ENCODE measurements at regions not wholly inside any gene's neighbourhood (a gene's known extent, or its start where the extent isn't known, plus 50 kb on each side); places are given as distances from the start of the nearest gene placed in this dataset.

DNA sequence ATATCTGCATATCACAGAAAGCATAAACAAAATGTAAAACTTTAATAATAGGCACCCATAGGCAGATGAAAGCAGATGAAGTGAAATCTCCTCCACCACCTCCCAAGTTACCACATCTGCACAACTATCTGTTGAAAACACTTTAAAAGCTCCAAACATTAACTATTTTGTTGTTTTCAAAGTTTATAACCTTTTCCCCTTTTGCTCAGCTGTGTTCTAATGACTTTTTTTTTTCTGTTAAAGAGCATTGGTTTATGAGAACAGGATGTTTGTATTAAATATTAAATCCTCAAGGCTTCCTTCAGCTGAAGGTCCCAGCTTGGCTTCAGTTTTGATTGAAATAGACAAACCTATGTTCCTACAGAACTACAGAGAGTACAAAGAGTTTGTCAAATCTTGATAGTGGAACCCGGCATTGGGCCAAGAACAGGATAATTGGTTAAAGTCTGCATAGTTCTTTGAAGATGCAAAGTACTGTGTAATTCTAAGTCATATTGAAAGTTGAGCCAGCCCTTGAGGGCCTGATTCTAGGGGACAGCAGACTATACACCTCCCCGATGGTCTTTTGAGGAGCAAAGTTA is 255.1 kb upstream of the JAG1 start:
- TF ChIP-seq, protein P1, sequence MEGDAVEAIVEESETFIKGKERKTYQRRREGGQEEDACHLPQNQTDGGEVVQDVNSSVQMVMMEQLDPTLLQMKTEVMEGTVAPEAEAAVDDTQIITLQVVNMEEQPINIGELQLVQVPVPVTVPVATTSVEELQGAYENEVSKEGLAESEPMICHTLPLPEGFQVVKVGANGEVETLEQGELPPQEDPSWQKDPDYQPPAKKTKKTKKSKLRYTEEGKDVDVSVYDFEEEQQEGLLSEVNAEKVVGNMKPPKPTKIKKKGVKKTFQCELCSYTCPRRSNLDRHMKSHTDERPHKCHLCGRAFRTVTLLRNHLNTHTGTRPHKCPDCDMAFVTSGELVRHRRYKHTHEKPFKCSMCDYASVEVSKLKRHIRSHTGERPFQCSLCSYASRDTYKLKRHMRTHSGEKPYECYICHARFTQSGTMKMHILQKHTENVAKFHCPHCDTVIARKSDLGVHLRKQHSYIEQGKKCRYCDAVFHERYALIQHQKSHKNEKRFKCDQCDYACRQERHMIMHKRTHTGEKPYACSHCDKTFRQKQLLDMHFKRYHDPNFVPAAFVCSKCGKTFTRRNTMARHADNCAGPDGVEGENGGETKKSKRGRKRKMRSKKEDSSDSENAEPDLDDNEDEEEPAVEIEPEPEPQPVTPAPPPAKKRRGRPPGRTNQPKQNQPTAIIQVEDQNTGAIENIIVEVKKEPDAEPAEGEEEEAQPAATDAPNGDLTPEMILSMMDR (conservative IDR thresholded peaks at IDR 0.05; ENCODE audit: low read depth, low read length): no peak
- TF ChIP-seq POLR2A (IDR thresholded peaks at IDR 0.05; ENCODE audit: low read depth, low read length): no peak
- TF ChIP-seq, protein P2, sequence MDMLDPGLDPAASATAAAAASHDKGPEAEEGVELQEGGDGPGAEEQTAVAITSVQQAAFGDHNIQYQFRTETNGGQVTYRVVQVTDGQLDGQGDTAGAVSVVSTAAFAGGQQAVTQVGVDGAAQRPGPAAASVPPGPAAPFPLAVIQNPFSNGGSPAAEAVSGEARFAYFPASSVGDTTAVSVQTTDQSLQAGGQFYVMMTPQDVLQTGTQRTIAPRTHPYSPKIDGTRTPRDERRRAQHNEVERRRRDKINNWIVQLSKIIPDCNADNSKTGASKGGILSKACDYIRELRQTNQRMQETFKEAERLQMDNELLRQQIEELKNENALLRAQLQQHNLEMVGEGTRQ (IDR thresholded peaks at IDR 0.05; ENCODE audit: low read depth, low read length): no peak
- TF ChIP-seq, protein P3, sequence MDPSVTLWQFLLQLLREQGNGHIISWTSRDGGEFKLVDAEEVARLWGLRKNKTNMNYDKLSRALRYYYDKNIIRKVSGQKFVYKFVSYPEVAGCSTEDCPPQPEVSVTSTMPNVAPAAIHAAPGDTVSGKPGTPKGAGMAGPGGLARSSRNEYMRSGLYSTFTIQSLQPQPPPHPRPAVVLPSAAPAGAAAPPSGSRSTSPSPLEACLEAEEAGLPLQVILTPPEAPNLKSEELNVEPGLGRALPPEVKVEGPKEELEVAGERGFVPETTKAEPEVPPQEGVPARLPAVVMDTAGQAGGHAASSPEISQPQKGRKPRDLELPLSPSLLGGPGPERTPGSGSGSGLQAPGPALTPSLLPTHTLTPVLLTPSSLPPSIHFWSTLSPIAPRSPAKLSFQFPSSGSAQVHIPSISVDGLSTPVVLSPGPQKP (IDR thresholded peaks at IDR 0.05; ENCODE audit: borderline replicate concordance, low read depth, low read length): no peak
- TF ChIP-seq MAZ (IDR thresholded peaks at IDR 0.05; ENCODE audit: borderline replicate concordance, low read depth, low read length): no peak
